Right kidney (tissue), 1 donor: ENCODE measurements at regions not wholly inside any gene's neighbourhood (a gene's known extent, or its start where the extent isn't known, plus 50 kb on each side); places are given as distances from the start of the nearest gene placed in this dataset.
"Not testable (repeated sequence)": the region's sequence is repeated elsewhere in the genome, so short reads cannot be mapped to it uniquely, and the experiment has no call there.

Source experiments
- DNase-seq: peaks from one replicate; pipeline ENCODE4 v3.0.0-alpha.2; 2016

GRCh38 chr2:221758076-221758475 is 186.0 kb upstream of the EPHA4 start:
- DNase-seq, result no peak

- no peak for DNase-seq
Observed at GRCh38 chr2:221753401-221753800, 181.3 kb upstream of the EPHA4 start.

GRCh38 chr2:221752781-221753180 is 180.7 kb upstream of the EPHA4 start:
- no peak for DNase-seq

GRCh38 chr2:221750316-221750715 is 178.2 kb upstream of the EPHA4 start:
- no peak for DNase-seq

- DNase-seq, result no peak
Observed at GRCh38 chr2:221747289-221747972, 175.3 kb upstream of the EPHA4 start.

GRCh38 chr2:221741496-221742211 is 169.6 kb upstream of the EPHA4 start:
- DNase-seq, result no peak

GRCh38 chr2:221731432-221732145 is 159.5 kb upstream of the EPHA4 start:
- no peak for DNase-seq

GRCh38 chr2:221726894-221727513 is 154.9 kb upstream of the EPHA4 start:
- no peak for DNase-seq

- no peak for DNase-seq
Observed at GRCh38 chr2:221724631-221725203, 152.6 kb upstream of the EPHA4 start.

GRCh38 chr2:221724117-221724516 is 152.0 kb upstream of the EPHA4 start:
- not testable (repeated sequence) for DNase-seq

- no peak for DNase-seq
Observed at GRCh38 chr2:221716426-221717303, 144.6 kb upstream of the EPHA4 start.

- DNase-seq, result no peak
Observed at GRCh38 chr2:221715523-221716247, 143.6 kb upstream of the EPHA4 start.

- DNase-seq, result no peak
Observed at GRCh38 chr2:221710744-221711143, 138.6 kb upstream of the EPHA4 start.

- DNase-seq, result no peak
Observed at GRCh38 chr2:221708902-221709301, 136.8 kb upstream of the EPHA4 start.

GRCh38 chr2:221705185-221705877 is 133.2 kb upstream of the EPHA4 start:
- no peak for DNase-seq

GRCh38 chr2:221704442-221704841 is 132.3 kb upstream of the EPHA4 start:
- DNase-seq, result no peak

- DNase-seq, result no peak
Observed at GRCh38 chr2:221693365-221693764, 121.3 kb upstream of the EPHA4 start.

GRCh38 chr2:221691571-221691970 is 119.5 kb upstream of the EPHA4 start:
- DNase-seq, result no peak

GRCh38 chr2:221689140-221689539 is 117.0 kb upstream of the EPHA4 start:
- DNase-seq, result no peak

GRCh38 chr2:221680548-221680947 is 108.4 kb upstream of the EPHA4 start:
- no peak for DNase-seq
